Esophagus squamous epithelium (tissue), 5 donors: ENCODE measurements at regions not wholly inside any gene's neighbourhood (a gene's known extent, or its start where the extent isn't known, plus 50 kb on each side); places are given as distances from the start of the nearest gene placed in this dataset.

ENCODE experiments used
- DNase-seq: peaks from one replicate; lab custom pipeline; 2025; lab: John Stamatoyannopoulos, UW
- H3K27ac ChIP-seq, 4 donors: fragments of 200-600 bp; sonication (generic); one replicate each; pipeline ENCODE4 v1.5.1; 2016 to 2019; ENCODE audit warnings: mild to moderate bottlenecking in 1 of 4
- H3K27me3 ChIP-seq, 4 donors: fragments of 200-600 bp; sonication (generic); 1 replicate in 3 of 4; 2 replicates in 1 of 4; pipeline versions ENCODE4 v1.5.1 to v1.6.0; 2017 to 2021; ENCODE audit warnings: antibody characterized with exemption in 1 of 4
- H3K36me3 ChIP-seq, 3 donors: fragments of 200-600 bp; sonication (generic); one replicate each; pipeline ENCODE4 v1.5.1; 2016 to 2019
- H3K4me1 ChIP-seq, 3 donors: fragments of 200-600 bp; sonication (generic); one replicate each; pipeline ENCODE4 v1.5.1; 2017 to 2019
- H3K4me3 ChIP-seq, 4 donors: fragments of 200-600 bp; sonication (generic); 1 replicate in 3 of 4; 2 replicates in 1 of 4; pipeline ENCODE4 v1.5.1; 2016 to 2019; ENCODE audit warnings: mild to moderate bottlenecking in 2 of 4, moderate library complexity in 1 of 4
- H3K9me3 ChIP-seq, 3 donors: fragments of 200-600 bp; sonication (generic); one replicate each; pipeline ENCODE4 v1.5.1; 2016 to 2019
- POLR2A ChIP-seq, 4 donors: fragments of 450-650 bp; IDR thresholded peaks; one replicate each; pipeline ENCODE4 v1.6.1; 2017; ENCODE audit warnings: antibody characterized with exemption in 4 of 4, mild to moderate bottlenecking in 4 of 4, moderate library complexity in 3 of 4
- WGBS, 2 donors: methylation state at CpG; one replicate each; pipeline ENCODE4 v1.1.5; 2018; 5-methylcytosine and 5-hydroxymethylcytosine counted together
- intact Hi-C: fragments of 100-400 bp; cut with DNase I; formaldehyde crosslinking; loops from one replicate; pipeline ENCODE4 v1.15.0; 2022
- TF ChIP-seq, protein P1 (sequence below), 6 experiments: fragments of 450-650 bp in 4 of 6; fragments of 200-600 bp in 2 of 6; sonication (generic) in 2 of 6; IDR thresholded peaks; one replicate each; pipeline ENCODE4 v1.5.1; 2016 to 2019; ENCODE audit warnings: antibody characterized with exemption in 6 of 6, mild to moderate bottlenecking in 4 of 6, moderate library complexity in 4 of 6
- donor health status: DM: yes; HTN: yes; CAD: no.

DNA sequence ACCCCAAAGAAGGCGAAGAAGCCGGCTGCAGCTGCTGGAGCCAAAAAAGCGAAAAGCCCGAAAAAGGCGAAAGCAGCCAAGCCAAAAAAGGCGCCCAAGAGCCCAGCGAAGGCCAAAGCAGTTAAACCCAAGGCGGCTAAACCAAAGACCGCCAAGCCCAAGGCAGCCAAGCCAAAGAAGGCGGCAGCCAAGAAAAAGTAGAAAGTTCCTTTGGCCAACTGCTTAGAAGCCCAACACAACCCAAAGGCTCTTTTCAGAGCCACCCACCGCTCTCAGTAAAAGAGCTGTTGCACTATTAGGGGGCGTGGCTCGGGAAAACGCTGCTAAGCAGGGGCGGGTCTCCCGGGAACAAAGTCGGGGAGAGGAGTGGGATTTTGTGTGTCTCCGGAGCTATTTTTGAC is 69.6 kb downstream of the HFE start:
- TF ChIP-seq, protein P1, sequence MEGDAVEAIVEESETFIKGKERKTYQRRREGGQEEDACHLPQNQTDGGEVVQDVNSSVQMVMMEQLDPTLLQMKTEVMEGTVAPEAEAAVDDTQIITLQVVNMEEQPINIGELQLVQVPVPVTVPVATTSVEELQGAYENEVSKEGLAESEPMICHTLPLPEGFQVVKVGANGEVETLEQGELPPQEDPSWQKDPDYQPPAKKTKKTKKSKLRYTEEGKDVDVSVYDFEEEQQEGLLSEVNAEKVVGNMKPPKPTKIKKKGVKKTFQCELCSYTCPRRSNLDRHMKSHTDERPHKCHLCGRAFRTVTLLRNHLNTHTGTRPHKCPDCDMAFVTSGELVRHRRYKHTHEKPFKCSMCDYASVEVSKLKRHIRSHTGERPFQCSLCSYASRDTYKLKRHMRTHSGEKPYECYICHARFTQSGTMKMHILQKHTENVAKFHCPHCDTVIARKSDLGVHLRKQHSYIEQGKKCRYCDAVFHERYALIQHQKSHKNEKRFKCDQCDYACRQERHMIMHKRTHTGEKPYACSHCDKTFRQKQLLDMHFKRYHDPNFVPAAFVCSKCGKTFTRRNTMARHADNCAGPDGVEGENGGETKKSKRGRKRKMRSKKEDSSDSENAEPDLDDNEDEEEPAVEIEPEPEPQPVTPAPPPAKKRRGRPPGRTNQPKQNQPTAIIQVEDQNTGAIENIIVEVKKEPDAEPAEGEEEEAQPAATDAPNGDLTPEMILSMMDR (IDR thresholded peaks at IDR 0.05), result no peak
- TF ChIP-seq POLR2A (IDR thresholded peaks at IDR 0.05), result peak in 2 of 4 donors; percentile 33 to 67
- H3K36me3 ChIP-seq, result no peaks in the 10 kb centered on the region
- H3K27me3 ChIP-seq, result no peaks in the 10 kb centered on the region
- DNase-seq, result no peak
- H3K4me1 ChIP-seq, result peaks cover 0 to 59% (median 12%) of the 10 kb centered on the region in 3 donors
- peak overlapping the region; percentile 96 to 99 (median 97) for H3K27ac ChIP-seq
- H3K4me3 ChIP-seq, result peak overlapping the region; percentile 67 to 84 (median 72)
- intact Hi-C loops, result loop anchor here (2.0 kb wide), 1 partner anchor 32 kb away; a partner anchor contains a TSS
- WGBS, 2 donors, result 0 to 1% methylated on average over 16 to 18 of the region's 18 CpGs
- H3K9me3 ChIP-seq, result peaks cover 0 to 19% (median 0%) of the 10 kb centered on the region in 3 donors

DNA sequence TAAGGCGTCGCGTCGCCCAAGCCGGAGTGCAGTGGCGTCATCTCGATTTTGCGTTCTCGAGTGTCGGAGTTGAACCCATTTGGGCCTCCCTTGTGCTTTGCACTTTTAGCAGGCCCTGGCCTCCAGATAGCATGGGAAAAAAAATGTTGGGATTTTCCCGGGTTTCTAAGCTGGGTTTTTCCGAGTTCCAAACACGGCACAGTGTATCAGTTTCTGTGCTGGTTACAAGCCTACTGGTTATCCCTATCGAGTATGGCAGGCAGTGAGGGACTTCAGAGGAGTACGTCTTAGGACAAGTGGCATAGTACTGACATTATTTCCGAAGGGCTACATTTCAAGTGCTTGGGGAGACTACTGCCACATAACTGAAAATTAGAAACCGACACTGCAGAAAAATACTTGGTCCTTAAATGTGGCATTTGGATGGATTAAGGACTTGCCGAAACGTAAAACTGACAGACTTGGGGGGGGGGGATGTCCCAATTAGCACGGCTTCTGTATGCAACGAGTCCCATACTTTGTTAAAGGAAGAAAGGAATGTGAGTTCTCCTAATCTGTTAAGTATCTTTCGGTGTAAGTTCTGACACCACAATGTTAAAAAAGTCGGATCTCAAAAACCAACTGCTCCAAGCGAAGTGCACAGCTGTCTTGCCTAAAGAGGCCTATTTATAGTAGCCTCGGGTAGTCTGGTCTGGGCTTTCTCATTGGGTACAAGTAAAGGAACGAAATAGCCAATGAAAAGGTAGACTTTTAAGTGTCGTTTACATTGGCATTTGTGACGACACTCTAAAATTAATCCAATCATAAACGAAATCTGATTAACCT is 70.2 kb downstream of the HFE start:
- H3K36me3 ChIP-seq, result no peaks in the 10 kb centered on the region
- peak overlapping the region; percentile 96 to 99 (median 97) for H3K27ac ChIP-seq
- peak overlapping the region; percentile 67 to 84 (median 72) for H3K4me3 ChIP-seq
- 0% methylated on average over 19 to 25 of the region's 29 CpGs for WGBS, 2 donors
- intact Hi-C loops, result loop anchor here (2.0 kb wide), 1 partner anchor 33 kb away; a partner anchor contains a TSS
- TF ChIP-seq, protein P1 (IDR thresholded peaks at IDR 0.05), result no peak
- peak in 3 of 4 donors; percentile 42 to 97 (median 45) for TF ChIP-seq POLR2A (IDR thresholded peaks at IDR 0.05)
- H3K4me1 ChIP-seq, result peaks cover 0 to 53% (median 12%) of the 10 kb centered on the region in 3 donors
- peaks cover 0 to 19% (median 0%) of the 10 kb centered on the region in 3 donors for H3K9me3 ChIP-seq
- peak; percentile 69 for DNase-seq
- no peaks in the 10 kb centered on the region for H3K27me3 ChIP-seq

DNA sequence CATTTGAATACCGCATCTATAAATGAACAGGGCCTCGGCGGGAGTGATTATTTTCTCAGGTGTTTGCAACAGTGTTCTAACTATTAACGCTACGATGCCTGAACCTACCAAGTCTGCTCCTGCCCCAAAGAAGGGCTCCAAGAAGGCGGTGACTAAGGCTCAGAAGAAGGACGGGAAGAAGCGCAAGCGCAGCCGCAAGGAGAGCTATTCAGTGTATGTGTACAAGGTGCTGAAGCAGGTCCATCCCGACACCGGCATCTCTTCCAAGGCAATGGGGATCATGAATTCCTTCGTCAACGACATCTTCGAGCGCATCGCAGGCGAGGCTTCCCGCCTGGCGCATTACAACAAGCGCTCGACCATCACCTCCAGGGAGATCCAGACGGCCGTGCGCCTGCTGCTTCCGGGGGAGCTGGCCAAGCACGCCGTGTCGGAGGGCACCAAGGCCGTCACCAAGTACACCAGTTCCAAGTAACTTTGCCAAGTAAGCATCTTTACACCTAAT is 70.9 kb downstream of the HFE start:
- Histone ChIP-seq H3K27ac (peak overlapping the region; percentile 82 to 99 (median 96)), H3K9me3 (peaks cover 0 to 19% (median 0%) of the 10 kb centered on the region in 3 donors), H3K36me3 (peaks cover 0 to 1% (median 0%) of the 10 kb centered on the region in 3 donors), H3K4me3 (peak overlapping the region; percentile 39 to 84 (median 72)), H3K4me1 (peaks cover 0 to 53% (median 9%) of the 10 kb centered on the region in 3 donors), H3K27me3 (no peaks in the 10 kb centered on the region)
- intact Hi-C loops, result no loop called here
- WGBS, 2 donors, result 1% methylated on average over 21 to 24 of the region's 30 CpGs
- peak; percentile 69 for DNase-seq
- TF ChIP-seq, protein P1 (IDR thresholded peaks at IDR 0.05), result peak in 2 of 6 experiments; percentile 12 to 24
- TF ChIP-seq POLR2A (IDR thresholded peaks at IDR 0.05), result peak; percentile 85 to 100 (median 98)

DNA sequence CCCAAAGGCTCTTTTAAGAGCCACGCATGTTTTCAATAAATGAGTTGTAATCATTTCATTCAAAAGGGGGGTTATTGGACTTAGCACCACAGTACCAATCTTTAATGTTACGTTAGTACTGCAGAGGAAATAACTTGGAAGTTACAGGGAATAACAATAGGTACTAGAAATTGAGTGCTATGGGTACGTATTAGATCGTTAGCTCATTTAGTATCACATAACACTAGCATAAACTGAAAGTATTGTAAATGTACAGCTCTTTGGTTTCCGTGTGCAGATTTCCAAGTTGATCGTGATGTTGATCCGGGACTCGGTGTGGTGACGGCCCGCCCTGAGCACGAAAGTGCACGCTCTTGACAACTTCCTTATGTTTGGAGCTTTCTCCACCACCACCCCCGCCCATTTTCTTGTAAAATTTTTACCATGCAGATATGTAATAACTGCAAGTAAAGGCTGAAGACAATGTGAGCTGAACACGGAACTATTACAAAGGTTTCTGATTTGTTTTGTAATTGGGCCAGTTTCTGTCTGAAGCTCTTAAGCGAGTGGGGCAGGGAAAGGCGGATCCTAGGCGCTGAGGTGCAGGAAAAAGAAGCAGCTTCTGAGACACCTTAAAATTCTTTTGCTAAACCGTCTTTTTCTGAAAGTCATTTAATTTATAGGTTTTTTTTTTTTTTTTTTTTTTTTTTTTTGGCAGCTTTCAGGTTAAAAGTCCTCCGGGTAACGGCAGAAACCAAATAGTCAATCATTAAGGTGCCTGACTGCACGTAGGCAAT is 71.5 kb downstream of the HFE start:
- WGBS, 2 donors, result 0% methylated on average over 20 to 21 of the region's 21 CpGs

More for the DNA sequence above, 71.5 kb downstream of the HFE start:
- Histone ChIP-seq H3K27ac (peak overlapping the region; percentile 82 to 99 (median 96)), H3K4me3 (peak overlapping the region; percentile 39 to 84 (median 72)), H3K9me3 (peaks cover 0 to 19% (median 0%) of the 10 kb centered on the region in 3 donors), H3K36me3 (peaks cover 0 to 7% (median 0%) of the 10 kb centered on the region in 3 donors), H3K27me3 (no peaks in the 10 kb centered on the region), H3K4me1 (peaks cover 0 to 53% (median 9%) of the 10 kb centered on the region in 3 donors)
- no peak for DNase-seq
- intact Hi-C loops, result no loop called here
- TF ChIP-seq POLR2A (IDR thresholded peaks at IDR 0.05), result peak in 1 of 4 donors; percentile 75
- TF ChIP-seq, protein P1 (IDR thresholded peaks at IDR 0.05), result peak in 1 of 6 experiments; percentile 21
